M059J (cell line): ENCODE measurements at regions not wholly inside any gene's neighbourhood (a gene's known extent, or its start where the extent isn't known, plus 50 kb on each side); places are given as distances from the start of the nearest gene placed in this dataset.

Experiments
- DNase-seq: peaks from one replicate; pipeline ENCODE4 v3.0.0-alpha.2; 2012; ENCODE audit warnings: low read depth

DNA sequence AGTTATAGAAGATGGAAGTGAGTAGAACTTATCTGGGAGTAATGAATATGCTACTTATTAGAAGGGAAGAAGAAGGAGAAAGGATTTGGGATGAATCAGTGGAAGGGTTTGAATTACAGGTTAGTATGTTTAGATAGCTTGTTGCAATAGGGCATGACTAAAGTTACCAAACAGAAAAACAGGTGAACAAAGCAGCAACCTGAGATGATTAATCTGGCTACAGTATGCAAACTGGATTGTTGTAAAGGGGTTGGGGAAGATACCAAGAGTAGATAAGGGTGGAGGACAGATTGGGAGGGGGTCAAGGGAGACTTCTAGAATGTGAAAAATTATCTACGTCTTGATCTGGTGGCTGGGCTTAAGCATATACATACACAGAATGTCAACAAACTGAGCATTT is 73.4 kb upstream of the CLEC14A start:
- DNase-seq = no peak

DNA sequence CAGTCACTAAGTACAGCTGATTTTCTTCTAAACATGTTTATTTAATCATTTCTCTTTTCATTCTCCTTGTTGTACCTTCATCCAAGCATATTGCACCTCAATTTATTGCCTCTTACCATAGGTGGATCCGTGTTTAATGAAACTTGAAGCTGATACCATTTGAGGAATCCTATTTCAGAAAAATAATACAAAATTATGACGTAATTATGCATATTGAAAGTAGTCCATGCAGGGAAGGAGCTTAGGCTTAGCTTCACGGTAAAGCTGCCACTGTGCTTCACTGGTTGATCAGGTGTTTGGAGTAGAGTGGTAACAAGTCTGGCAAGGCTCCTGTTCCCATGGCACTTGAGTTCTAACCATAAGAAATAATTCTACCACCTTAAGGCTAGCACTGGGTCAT is 61.0 kb upstream of the CLEC14A start:
- no peak for DNase-seq

DNA sequence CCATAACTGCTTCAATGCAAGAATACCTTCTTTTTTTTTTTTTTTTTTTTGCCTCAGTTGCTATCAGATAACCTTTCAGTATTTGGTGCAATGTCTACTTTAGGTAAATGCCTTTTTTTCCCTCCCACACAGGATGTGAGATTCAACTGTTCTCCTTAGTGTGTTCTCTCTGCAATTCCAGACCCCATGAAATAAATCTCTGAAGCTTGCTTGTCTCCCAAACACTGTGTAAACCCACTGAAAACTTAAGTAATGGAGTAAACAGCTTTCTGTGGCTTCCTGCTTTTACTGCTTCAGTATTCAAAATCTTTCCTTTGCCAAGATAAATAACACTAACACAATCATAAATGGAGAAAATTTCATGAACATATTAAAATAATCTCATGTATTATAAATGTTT is 55.8 kb upstream of the CLEC14A start:
- DNase-seq = no peak

DNA sequence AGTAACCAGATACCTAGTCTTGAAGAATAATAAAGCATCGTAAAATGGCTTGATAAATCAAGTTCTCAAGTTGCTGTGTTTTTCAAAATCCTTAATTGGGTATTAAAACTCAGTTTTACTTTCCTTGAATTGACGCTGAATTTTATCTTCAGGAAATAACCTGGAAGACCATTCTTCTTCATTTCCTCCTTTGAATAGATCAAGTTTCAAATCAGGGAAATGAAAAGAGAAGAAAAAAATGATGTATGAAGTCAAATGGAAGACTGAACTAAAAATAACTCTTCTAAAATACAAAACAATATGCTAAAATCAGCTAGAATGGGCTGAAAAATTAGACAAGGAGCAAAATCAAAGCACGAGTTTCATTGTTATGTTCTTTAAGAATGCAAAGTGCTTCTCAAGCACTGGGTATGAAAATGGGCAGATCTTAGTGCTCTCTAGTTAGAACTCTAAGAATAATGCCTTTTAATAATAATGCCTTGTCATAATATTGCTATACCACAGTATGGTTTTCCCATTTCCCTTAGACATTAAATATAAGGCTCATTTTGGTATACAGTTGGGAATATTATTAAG is 54.6 kb upstream of the CLEC14A start:
- DNase-seq = no peak

DNA sequence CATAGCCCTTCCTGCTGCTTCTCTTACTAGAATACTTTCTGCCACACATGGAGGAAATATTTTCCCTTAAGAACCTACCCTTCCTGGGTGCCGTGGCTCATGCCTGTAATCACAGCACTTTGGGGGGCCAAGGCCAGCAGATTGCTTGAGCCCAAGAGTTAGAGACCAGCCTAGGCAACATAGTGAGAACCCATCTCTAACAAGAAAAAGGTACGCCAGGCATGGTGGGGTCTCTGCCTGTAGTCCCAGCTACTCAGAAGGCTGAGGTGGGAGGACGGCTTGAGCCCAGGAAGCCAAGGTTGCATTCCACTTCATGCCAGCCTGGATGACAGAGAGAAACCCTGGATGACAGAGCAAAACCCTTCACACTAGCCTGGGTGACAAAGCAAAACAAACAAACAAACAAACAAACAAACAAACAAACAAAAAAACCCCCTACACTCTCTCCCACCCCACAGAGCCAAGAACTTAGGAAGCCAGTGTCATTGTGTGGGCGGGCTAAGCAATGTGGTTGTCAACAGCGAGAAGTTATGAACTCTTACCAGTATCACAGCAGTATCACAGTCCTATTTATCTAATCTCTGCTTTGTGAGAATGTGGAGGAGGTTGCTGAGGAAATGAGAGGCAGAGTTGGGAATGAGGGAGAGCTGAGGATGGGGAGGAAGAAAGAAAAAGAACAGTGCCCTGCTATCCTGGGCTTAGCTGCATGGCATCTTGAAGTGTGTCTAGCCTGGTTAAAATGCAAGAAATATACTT is 53.8 kb upstream of the CLEC14A start:
- no peak for DNase-seq
